Upper lobe of left lung (tissue), 4 donors: ENCODE measurements at regions not wholly inside any gene's neighbourhood (a gene's known extent, or its start where the extent isn't known, plus 50 kb on each side); places are given as distances from the start of the nearest gene placed in this dataset.

Experiments
- POLR2A ChIP-seq, 4 donors: fragments of 450-650 bp; IDR thresholded peaks; one replicate each; pipeline ENCODE4 v1.5.1; 2016 to 2017; ENCODE audit warnings: antibody characterized with exemption in 4 of 4, mild to moderate bottlenecking in 2 of 4
- TF ChIP-seq, protein P1 (sequence below), 6 experiments: fragments of 450-650 bp in 4 of 6; fragments of 200-600 bp in 2 of 6; sonication (generic) in 2 of 6; IDR thresholded peaks; one replicate each; pipeline ENCODE4 v1.5.1; 2016 to 2019; ENCODE audit warnings: antibody characterized with exemption in 6 of 6

DNA sequence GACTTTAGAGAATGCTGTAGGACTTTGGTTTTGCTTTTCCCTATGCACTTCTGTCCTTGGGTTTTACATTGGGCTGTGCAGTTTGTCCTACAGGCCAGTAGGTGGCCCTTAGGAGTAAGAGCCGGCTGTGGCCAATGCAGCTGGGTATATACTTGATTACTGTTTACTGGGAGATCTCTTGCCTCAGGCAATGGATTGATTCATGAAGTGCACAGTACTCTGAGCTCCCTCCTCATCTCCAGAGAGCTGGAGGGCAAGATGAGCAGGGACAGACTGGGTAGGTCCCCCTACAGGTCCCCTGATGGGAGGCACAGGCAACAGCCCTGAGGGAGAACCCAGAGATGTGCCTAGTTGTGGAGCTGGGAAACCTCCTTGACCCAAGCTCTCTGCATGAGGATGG lies 103.8 kb upstream of the QRFPR start:
- TF ChIP-seq, protein P1, sequence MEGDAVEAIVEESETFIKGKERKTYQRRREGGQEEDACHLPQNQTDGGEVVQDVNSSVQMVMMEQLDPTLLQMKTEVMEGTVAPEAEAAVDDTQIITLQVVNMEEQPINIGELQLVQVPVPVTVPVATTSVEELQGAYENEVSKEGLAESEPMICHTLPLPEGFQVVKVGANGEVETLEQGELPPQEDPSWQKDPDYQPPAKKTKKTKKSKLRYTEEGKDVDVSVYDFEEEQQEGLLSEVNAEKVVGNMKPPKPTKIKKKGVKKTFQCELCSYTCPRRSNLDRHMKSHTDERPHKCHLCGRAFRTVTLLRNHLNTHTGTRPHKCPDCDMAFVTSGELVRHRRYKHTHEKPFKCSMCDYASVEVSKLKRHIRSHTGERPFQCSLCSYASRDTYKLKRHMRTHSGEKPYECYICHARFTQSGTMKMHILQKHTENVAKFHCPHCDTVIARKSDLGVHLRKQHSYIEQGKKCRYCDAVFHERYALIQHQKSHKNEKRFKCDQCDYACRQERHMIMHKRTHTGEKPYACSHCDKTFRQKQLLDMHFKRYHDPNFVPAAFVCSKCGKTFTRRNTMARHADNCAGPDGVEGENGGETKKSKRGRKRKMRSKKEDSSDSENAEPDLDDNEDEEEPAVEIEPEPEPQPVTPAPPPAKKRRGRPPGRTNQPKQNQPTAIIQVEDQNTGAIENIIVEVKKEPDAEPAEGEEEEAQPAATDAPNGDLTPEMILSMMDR (IDR thresholded peaks at IDR 0.05): peak; percentile 40 to 74 (median 68)
- no peak for TF ChIP-seq POLR2A (IDR thresholded peaks at IDR 0.05)
